T-cell (primary cell): ENCODE measurements at regions not wholly inside any gene's neighbourhood (a gene's known extent, or its start where the extent isn't known, plus 50 kb on each side); places are given as distances from the start of the nearest gene placed in this dataset.
"Not testable (repeated sequence)": the region's sequence is repeated elsewhere in the genome, so short reads cannot be mapped to it uniquely, and the experiment has no call there.

Experiments used
- ATAC-seq, 4 experiments: fragments of 200-7000 bp in 3 of 4; fragments of 150-1000 bp in 1 of 4; cut with Tn5 transposase; replicated peaks in 1 of 4; 1 replicate in 3 of 4; 2 replicates in 1 of 4; pipeline ENCODE4 v1.10.0; 2021; ENCODE audit warnings: moderate library complexity in 3 of 4, mild to moderate bottlenecking in 2 of 4, moderate number of reproducible peaks in 1 of 4
- CTCF ChIA-PET, 2 donors: fragments of 300-600 bp; sonication (Branson Sonifier 250); formaldehyde crosslinking; loops; one replicate each; lab custom pipeline; 2022; ENCODE audit warnings: antibody characterized with exemption in 2 of 2; lab: Charles Lee
- POLR2A ChIA-PET, 2 donors: fragments of 300-600 bp; sonication (Branson Sonifier 250); formaldehyde crosslinking; loops; one replicate each; lab custom pipeline; 2022; ENCODE audit warnings: antibody characterized with exemption in 2 of 2; lab: Charles Lee
- DNase-seq, 35 experiments: peaks; one replicate each; pipeline versions ENCODE4 v3.0.0 to v3.0.0-alpha.2; 2013 to 2023
- H3K27ac ChIP-seq: one replicate; pipeline ENCODE4 v1.5.1; 2013; ENCODE audit warnings: low read length
- H3K27me3 ChIP-seq, 2 experiments: replicated peaks in 1 of 2; 1 replicate in 1 of 2; 2 replicates in 1 of 2; pipeline versions ENCODE4 v1.6.1 to v1.7.0; 2013; ENCODE audit warnings: low read length in 1 of 2, mixed read lengths in 1 of 2; ENCODE audit not compliant: control insufficient read depth in 2 of 2, insufficient read depth in 2 of 2; ENCODE audit errors: extremely low read depth in 1 of 2
- H3K36me3 ChIP-seq, 2 donors: 1 replicate in 1 of 2; 2 replicates in 1 of 2; pipeline versions ENCODE4 v1.6.1 to v1.7.0; 2013; ENCODE audit warnings: low read length in 1 of 2; ENCODE audit not compliant: control insufficient read depth in 2 of 2, insufficient read depth in 1 of 2; ENCODE audit errors: extremely low read depth in 1 of 2
- H3K4me1 ChIP-seq, 2 experiments: 1 replicate in 1 of 2; 2 replicates in 1 of 2; pipeline versions ENCODE4 v1.6.1 to v1.7.0; 2013; ENCODE audit warnings: low read length in 2 of 2, mixed read lengths in 1 of 2; ENCODE audit not compliant: insufficient read depth in 2 of 2, control insufficient read depth in 1 of 2; ENCODE audit errors: extremely low read depth in 1 of 2
- H3K4me3 ChIP-seq, 2 donors: 1 replicate in 1 of 2; 2 replicates in 1 of 2; pipeline versions ENCODE4 v1.5.1 to v1.7.0; 2013; ENCODE audit warnings: mild to moderate bottlenecking in 2 of 2, low read length in 1 of 2, moderate library complexity in 1 of 2; ENCODE audit not compliant: control insufficient read depth in 1 of 2; ENCODE audit errors: extremely low read depth in 1 of 2
- H3K9me3 ChIP-seq: 2 replicates; pipeline ENCODE4 v1.7.0; 2013
- H3K27ac Mint-ChIP-seq, 2 donors: one replicate each; pipeline ENCODE4 v1.8.0; 2020 to 2021; ENCODE audit warnings: mild to moderate bottlenecking in 2 of 2, mixed read lengths in 2 of 2
- H3K27me3 Mint-ChIP-seq, 2 donors: one replicate each; pipeline ENCODE4 v1.8.0; 2021 to 2022; ENCODE audit warnings: mixed read lengths in 2 of 2
- H3K36me3 Mint-ChIP-seq: one replicate; pipeline ENCODE4 v1.8.0; 2021; ENCODE audit warnings: mixed read lengths
- H3K4me1 Mint-ChIP-seq, 3 donors: one replicate each; pipeline ENCODE4 v1.8.0; 2020 to 2022; ENCODE audit warnings: mixed read lengths in 3 of 3, mild to moderate bottlenecking in 1 of 3
- H3K4me3 Mint-ChIP-seq, 3 donors: one replicate each; pipeline ENCODE4 v1.8.0; 2020 to 2022; ENCODE audit warnings: mild to moderate bottlenecking in 3 of 3, mixed read lengths in 3 of 3, moderate library complexity in 3 of 3
- H3K9me3 Mint-ChIP-seq, 3 donors: one replicate each; pipeline ENCODE4 v1.8.0; 2020 to 2022; ENCODE audit warnings: mixed read lengths in 3 of 3
- WGBS: methylation state at CpG from one replicate; pipeline ENCODE4 v1.1.5; 2013; ENCODE audit warnings: missing lambda C conversion rate; ENCODE audit not compliant: insufficient coverage; 5-methylcytosine and 5-hydroxymethylcytosine counted together

DNA sequence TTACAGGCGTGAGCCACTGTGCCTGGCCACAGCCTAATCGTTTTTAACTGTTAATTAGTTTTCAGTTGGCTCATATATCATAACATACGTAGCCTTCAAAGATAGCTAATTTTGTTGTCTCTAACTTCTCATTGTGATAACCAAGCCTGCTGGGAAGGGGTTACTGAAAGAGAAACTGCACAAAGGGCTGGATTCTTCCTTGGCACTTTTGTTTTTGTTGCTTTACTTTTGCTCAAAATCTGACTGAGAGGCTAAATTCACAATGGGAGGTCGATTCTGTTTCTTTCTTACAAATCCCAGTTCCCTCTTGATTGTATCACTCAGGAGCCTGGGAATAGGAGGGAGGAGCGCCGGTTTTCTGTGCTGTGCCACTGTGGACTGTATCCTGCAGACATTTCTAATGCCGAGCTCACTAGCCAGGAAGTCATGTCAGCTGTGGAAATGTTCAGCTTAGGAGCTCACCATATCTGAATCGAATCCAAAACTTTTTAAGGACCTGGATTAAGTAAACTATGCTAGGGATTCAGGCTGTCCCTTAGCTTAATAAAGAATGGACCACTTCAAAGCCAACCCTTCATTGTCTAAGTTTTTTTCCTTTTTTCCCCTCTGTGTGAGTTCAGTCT, 120.5 kb upstream of the FAT1 start:
- CTCF ChIA-PET, result no interaction called here
- POLR2A ChIA-PET, result no interaction called here
- 63% methylated on average over 1 of the region's 8 CpGs for WGBS
- H3K27me3 ChIP-seq, result no peaks in the 10 kb centered on the region
- H3K36me3 ChIP-seq, result no peaks in the 10 kb centered on the region
- Mint-ChIP-seq H3K27me3 (no peaks in the 10 kb centered on the region), H3K4me1 (no peaks in the 10 kb centered on the region), H3K9me3 (peaks cover 7 to 16% (median 9%) of the 10 kb centered on the region in 3 donors), H3K36me3 (no peaks in the 10 kb centered on the region), H3K27ac (no peak overlapping the region), H3K4me3 (no peak overlapping the region)
- peaks cover 3% of the 10 kb centered on the region for H3K9me3 ChIP-seq
- no peak for DNase-seq
- no peak overlapping the region for H3K27ac ChIP-seq
- H3K4me1 ChIP-seq, result no peaks in the 10 kb centered on the region
- ATAC-seq, result no peak
- no peak overlapping the region for H3K4me3 ChIP-seq

DNA sequence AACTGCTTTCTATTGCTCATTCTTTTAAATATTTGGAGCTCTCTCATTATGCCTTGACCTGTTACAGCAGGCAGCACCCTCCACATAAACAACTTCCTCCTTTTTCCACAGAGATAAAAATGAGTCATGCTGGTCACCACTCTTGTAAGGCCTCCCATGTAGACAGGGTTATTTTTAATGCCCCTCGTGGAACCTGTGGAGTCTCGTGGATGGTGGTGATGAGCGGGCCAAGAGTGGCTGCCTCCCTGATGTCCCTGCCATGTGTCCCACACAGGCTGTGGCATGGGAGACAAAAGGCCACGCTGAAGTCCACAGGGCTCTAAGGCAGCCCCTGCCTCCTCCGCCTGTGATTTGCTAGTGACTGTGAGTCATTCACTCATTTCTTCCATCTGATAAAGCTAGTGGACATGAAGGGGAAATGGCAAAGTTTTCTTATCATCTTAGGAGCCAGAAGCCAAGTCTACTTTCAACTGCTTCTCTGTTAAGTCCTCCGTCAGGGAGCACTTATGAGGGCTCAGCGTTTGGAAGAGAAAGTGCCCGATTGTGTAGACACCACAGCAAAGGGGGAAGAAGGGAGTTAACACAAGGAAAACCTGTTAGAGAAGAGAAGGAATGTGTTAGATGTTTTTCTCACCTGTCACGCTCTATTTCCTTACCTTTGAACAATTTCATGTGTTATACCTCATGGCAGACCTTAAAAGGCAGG, 121.6 kb upstream of the FAT1 start:
- DNase-seq (no peak), ATAC-seq (no peak)
- H3K27ac ChIP-seq, result no peak overlapping the region
- Mint-ChIP-seq H3K4me1 (no peaks in the 10 kb centered on the region), H3K36me3 (no peaks in the 10 kb centered on the region), H3K27me3 (no peaks in the 10 kb centered on the region), H3K9me3 (peaks cover 7 to 19% (median 10%) of the 10 kb centered on the region in 3 donors), H3K4me3 (no peak overlapping the region), H3K27ac (no peak overlapping the region)
- WGBS, result 62% methylated on average over 7 of the region's 9 CpGs
- peaks cover 3% of the 10 kb centered on the region for H3K9me3 ChIP-seq
- no peaks in the 10 kb centered on the region for H3K4me1 ChIP-seq
- H3K36me3 ChIP-seq, result no peaks in the 10 kb centered on the region
- CTCF ChIA-PET, result no interaction called here
- H3K4me3 ChIP-seq, result no peak overlapping the region
- no peaks in the 10 kb centered on the region for H3K27me3 ChIP-seq
- POLR2A ChIA-PET, result no interaction called here

DNA sequence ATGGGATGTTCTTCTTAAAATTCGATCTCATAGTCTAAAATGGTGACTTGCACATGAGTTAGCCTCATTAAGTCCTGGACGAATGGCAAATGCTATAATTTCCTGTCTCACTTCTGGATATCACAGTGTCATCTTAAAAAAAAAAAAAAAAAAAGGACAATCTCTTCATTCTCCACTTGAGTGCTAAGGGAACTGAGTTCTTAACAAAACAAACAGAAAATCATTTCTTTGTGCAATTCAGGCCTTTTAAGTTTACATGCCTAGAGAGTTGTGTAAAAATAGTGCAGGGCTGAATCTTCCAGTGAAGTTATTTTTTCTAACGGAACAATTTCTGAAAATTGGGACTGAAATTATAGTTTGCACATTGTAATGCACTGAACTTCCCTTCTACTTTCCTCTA, 122.8 kb upstream of the FAT1 start:
- Histone ChIP-seq H3K27ac (no peak overlapping the region), H3K4me1 (no peaks in the 10 kb centered on the region), H3K4me3 (no peak overlapping the region), H3K27me3 (no peaks in the 10 kb centered on the region), H3K9me3 (peaks cover 3% of the 10 kb centered on the region), H3K36me3 (no peaks in the 10 kb centered on the region)
- Mint-ChIP-seq H3K27me3 (no peaks in the 10 kb centered on the region), H3K9me3 (peaks cover 15 to 28% (median 15%) of the 10 kb centered on the region in 3 donors), H3K27ac (no peak overlapping the region), H3K36me3 (no peaks in the 10 kb centered on the region), H3K4me1 (no peaks in the 10 kb centered on the region), H3K4me3 (no peak overlapping the region)
- DNase-seq (no peak), ATAC-seq (no peak)
- no CpG with 5 or more reads among the region's 3 CpGs for WGBS
- POLR2A ChIA-PET, result no interaction called here
- CTCF ChIA-PET, result no interaction called here

DNA sequence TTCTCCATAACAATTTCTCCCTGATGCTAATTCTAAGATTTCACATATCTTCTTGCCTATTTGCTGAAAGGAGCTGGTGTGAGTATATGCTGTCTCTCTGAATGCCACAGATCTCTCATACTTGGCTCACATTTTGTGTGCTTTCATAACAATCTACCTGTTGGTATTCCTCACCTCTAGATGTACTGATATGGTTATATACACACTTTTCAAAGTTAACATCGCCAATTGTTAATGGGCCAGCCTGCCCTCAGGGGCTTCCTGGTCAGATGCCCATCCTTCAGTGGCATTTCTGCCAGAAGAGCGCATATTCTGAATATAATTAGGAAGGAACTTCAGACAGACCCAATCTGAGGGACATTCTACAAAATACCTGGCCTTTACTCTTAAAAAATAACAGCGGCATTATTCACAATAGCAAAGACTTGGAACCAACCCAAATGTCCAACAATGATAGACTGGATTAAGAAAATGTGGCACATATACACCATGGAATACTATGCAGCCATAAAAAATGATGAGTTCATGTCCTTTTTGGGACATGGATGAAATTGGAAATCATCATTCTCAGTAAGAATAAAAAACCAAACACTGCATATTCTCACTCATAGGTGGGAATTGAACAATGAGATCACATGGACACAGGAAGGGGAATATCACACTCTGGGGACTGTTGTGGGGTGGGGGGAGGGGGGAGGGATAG, 123.9 kb upstream of the FAT1 start:
- H3K36me3 ChIP-seq, H3K9me3 ChIP-seq, H3K27ac Mint-ChIP-seq, CTCF ChIA-PET, H3K27ac ChIP-seq, H3K4me1 Mint-ChIP-seq, H3K27me3 Mint-ChIP-seq, H3K36me3 Mint-ChIP-seq, H3K4me3 ChIP-seq, ATAC-seq, DNase-seq, H3K4me1 ChIP-seq, H3K4me3 Mint-ChIP-seq, H3K27me3 ChIP-seq, POLR2A ChIA-PET: not testable (repeated sequence)
- peaks cover 15 to 28% (median 15%) of the 10 kb centered on the region in 3 donors for H3K9me3 Mint-ChIP-seq
- no CpG with 5 or more reads among the region's 3 CpGs for WGBS

DNA sequence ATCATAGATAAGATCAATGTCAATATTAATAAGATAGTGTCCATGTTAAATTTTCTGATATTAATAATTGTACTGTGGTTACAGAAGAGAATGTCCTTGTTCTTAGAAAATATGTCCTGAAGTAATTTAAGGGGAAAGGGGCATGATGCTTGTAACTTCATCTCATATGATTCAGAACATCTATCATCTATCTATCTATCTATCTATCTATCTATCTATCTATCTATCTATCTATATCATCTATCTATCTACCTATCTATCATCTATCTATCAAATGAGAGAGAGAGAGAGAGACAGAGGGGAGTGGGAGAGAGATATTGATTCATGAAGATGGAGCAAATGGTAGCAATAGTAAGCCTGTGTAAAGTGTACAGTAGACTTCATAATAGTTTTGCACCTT, 124.8 kb upstream of the FAT1 start:
- Mint-ChIP-seq H3K9me3 (peaks cover 15 to 24% (median 15%) of the 10 kb centered on the region in 3 donors), H3K27ac (no peak overlapping the region)
- ATAC-seq, result no peak

DNA sequence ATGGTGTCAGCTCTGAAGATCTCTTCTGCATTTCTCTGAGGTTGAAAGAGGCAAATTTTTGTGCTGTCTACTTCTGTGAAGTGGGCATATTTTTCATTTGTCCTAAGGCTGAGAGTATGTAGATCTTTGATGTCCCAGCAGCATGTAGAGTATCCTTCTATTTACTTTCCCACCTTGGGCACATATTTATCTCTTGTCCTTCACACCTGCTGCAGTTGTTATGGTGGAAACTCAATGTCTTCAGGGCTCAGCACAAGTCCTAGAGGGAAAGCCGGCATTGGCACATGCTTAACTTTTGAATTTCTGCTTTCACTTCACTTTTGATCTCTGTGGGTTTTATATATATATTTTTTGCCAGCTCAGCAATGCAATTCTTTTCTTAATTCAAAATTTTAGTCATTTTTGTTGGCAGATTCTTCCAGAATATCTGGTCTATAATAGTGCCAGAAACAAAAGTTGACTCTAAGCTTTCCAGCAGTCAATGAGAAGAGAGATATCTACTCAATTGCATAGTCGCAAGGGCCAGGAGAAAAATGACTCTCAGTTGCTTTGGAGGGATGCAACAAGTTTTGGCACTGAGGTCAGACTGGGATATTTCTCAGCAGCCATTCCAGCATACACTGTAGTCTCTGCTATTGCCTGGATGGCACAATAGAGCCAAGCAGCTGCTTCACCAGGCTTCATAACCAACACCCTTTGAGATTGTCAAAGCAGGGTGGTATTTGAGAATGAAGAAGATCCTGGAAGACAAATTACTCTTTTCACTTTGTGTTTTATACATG, 127.8 kb upstream of the FAT1 start:
- Histone ChIP-seq H3K27me3 (no peaks in the 10 kb centered on the region), H3K36me3 (no peaks in the 10 kb centered on the region), H3K4me3 (no peak overlapping the region), H3K27ac (no peak overlapping the region), H3K4me1 (no peaks in the 10 kb centered on the region), H3K9me3 (peaks cover 3% of the 10 kb centered on the region)
- CTCF ChIA-PET, result no interaction called here
- H3K27ac Mint-ChIP-seq, result no peak overlapping the region
- ATAC-seq (no peak), DNase-seq (no peak)
- WGBS, result no CpG with 5 or more reads among the region's 2 CpGs
- H3K4me3 Mint-ChIP-seq, result no peak overlapping the region
- H3K9me3 Mint-ChIP-seq, result peaks cover 12 to 19% (median 12%) of the 10 kb centered on the region in 3 donors
- POLR2A ChIA-PET, result no interaction called here
- H3K27me3 Mint-ChIP-seq, result no peaks in the 10 kb centered on the region
- H3K4me1 Mint-ChIP-seq, result no peaks in the 10 kb centered on the region
- H3K36me3 Mint-ChIP-seq, result no peaks in the 10 kb centered on the region

More for the DNA sequence above, 124.8 kb upstream of the FAT1 start:
- Mint-ChIP-seq H3K4me1 (no peaks in the 10 kb centered on the region), H3K36me3 (no peaks in the 10 kb centered on the region), H3K27me3 (no peaks in the 10 kb centered on the region), H3K4me3 (no peak overlapping the region)
- Histone ChIP-seq H3K9me3 (peaks cover 3% of the 10 kb centered on the region), H3K4me1 (no peaks in the 10 kb centered on the region), H3K4me3 (no peak overlapping the region), H3K27ac (no peak overlapping the region), H3K36me3 (no peaks in the 10 kb centered on the region), H3K27me3 (no peaks in the 10 kb centered on the region)
- DNase-seq, result no peak
- CTCF ChIA-PET, result no interaction called here
- POLR2A ChIA-PET, result no interaction called here
